Kidney glomerular epithelial cell (primary cell): ENCODE measurements at regions not wholly inside any gene's neighbourhood (a gene's known extent, or its start where the extent isn't known, plus 50 kb on each side); places are given as distances from the start of the nearest gene placed in this dataset.
"Not testable (repeated sequence)": the region's sequence is repeated elsewhere in the genome, so short reads cannot be mapped to it uniquely, and the experiment has no call there.

Experiments used
- DNase-seq: peaks from one replicate; lab custom pipeline; 2025; lab: John Stamatoyannopoulos, UW

DNA sequence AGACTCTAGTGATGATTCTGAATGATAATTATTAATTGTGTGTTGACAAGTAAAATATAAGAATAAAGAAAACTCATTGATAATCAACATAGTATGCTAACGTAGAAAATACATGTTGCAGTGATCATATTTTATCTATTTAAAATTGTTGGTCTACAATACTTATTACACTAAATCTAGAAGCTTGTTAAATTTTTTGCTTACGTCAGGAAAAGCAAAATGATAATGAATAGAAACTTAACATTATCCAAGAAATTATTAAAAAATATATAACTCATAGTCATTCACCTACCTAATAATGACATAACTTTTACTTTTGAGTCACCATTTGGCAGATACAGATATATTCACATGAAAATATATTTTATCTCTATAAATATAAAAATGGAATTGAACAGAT lies 984.1 kb downstream of the PLOD2 start:
- DNase-seq, result no peak

DNA sequence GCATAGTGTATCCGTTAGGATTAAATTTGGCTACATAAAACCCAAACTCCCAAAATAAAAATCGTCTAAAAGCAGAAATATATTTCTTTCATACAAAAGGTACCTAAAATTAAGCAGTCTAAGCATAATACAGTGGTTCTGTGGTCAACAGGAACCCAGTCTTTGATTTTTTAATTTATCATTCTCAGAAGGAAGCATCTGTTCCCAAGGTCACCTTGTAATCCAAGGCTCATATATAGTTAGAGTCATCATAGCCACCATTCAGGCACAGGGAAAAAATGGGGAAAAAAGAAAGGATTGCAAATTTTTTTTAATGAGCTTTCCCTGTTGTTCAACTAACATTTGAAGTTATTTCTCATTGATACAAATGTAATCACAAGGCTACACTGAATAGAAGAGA lies 983.2 kb downstream of the PLOD2 start:
- no peak for DNase-seq

DNA sequence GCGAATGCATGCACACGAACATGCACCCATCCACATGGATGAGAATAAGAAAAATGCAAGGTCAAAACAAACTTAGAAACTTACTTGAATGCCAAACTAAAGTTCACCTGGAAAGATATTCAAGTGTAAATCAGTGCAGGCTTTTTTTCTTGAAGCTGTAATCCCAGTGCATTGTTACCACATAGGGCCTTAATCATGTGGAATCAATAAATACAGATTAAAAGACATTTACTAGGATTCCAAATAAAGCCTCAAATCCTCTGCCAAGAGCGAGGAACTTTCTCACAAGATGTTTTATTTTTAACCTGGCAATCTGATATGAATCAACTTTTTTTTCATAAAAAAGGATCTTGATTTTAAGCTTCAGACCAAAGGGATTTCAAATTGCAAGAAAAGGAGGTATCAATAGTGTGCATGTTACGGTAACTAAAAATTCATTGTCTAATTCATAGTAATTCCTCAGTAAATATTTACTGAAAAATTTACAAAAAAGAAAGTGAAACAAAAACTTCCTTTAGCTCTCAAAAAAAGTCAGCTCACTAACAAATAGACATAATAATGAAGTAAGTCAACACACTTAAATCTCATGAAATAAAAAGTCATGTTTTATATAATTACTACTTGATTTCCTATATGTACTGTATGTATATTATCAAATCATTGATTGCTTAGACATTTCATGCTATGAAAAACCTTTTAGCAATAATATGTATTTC lies 978.6 kb downstream of the PLOD2 start:
- no peak for DNase-seq

DNA sequence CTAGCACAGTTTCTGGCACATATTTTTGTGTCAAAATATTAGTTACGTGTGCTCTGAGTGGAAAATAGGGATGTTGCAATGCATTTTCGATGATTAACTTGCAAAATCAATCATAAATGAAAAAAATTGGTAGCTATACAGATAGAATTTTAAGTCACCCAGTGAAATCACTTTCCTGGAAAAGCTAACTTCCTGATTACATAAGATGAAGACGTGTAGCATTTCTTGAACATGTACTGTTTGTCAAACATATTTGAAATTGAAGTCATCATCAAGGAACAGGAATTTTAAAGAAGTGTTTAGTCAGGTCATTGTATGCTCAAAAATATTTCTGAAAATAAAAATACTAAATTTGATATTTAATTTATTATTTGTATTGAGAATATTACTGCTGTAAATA lies 977.7 kb downstream of the PLOD2 start:
- DNase-seq, result no peak

DNA sequence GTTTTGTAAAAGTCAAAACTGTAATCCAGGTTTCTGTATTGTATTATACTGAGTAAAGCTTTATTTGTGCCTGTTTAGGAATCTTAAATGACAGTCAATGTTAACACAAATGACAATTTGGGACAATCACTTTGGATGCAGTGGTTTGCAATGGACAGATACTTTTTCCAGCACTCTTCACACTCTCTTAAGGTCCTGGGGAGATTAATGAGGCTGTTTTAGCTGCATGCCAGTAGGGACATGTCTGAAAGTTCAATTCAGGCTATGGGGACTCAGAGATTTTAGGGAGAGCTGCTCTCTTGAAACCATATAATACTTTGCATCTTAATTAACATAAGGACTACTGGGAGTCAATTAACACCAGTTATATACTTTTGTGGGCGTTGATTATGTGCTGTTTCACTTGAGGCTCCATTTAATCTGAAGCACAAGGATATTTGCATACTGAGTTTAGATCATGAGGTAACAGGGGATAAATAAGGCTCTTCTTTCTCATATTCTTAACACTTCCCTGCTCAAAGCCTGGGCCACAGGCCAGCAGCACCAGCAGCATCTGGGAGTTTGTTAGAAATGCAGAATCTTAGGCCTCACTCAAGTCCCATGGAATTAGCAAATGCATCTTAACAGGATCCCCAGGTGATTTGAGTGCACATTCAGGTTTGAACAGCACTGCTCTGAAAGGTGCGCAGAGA lies 972.8 kb downstream of the PLOD2 start:
- DNase-seq, result no peak

DNA sequence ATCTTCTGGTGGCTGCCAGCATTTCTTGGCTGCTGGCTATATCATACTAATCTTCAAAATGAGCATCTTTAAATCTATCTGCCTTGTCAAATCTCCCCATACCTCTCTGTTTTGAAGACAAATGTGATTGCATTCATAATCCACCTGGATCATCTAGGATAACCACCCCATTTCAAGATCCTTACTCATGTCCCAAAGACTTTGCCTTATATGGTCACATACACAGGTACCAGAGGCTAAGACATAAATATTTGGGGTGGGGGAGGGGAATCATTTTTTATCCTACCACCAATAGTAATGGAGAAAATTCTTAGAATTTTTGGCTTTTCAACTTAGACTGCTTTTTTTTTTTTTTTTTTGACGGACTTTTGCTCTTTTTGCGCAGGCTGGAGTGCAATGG lies 970.8 kb downstream of the PLOD2 start:
- DNase-seq, result no peak

DNA sequence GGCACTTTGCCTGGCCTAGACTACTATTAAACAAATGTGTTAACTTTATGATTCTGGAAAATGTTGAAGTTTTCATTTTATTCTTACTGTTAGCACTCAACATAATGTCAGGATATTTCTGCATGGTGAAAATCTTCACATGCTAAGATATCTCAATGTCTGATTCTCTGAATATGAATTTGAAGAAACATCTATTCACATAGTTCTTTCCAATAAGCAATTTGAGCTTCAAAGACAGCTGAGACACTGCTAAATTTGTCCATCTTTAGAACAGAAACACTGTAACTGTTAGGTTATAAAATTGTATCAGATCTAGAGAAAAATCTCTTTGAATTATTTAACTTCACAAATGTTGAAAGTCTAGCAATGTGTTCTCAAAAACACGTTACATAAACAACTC lies 970.2 kb downstream of the PLOD2 start:
- DNase-seq, result no peak

DNA sequence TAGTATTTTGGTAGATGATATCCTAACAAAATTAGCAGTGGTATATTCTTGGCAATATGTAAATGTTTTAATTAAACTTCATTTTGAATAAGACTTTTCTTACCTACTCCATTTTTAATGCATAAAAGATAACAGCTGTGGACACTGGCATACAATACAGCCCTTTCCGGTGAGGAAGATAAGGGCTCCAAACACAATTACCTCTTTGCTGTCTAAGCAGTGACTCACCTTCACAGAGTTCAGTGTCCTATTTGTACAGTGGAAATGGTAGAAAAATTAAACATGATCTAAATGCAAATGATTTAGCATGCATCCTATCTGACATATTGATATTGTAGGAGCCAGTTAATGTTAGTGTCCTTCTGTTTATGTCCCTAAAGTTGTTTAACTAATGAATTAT lies 969.4 kb downstream of the PLOD2 start:
- DNase-seq, result no peak

DNA sequence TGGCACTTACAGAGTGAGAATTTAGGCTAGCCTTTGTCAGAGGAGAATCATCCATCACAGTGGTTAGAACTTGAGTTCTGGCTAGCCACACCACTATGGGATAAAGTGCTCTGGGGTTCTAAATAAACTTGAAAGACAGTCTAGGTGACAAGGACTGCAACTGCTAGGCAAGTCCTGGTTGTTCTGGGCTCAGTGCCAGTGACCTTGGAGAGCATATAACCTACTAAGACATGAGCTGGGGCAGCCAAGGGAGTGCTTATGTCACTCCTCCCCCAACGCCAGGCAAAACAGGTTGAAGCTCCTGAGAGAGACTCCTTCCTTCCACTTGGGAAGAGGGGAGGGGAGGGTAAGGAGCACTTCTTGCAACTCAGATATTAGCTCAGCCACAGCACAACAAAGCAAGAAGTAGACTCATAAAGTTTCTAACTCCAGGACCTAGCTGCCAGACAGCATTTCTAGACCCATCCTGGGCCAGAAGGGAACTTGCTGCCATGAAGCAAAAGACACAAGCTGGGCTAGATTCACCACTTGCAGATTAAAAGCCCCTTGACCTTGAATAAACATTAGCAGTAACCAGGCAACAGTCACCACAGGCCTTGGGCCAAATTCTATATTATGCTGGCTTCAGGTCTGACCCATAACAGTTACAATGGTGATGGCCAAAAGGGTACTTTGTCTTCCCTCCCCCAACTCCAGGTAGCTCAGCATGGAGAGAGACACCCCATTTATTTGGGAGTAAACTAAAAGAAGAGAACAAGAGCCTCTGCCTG lies 963.7 kb downstream of the PLOD2 start:
- DNase-seq, result no peak

DNA sequence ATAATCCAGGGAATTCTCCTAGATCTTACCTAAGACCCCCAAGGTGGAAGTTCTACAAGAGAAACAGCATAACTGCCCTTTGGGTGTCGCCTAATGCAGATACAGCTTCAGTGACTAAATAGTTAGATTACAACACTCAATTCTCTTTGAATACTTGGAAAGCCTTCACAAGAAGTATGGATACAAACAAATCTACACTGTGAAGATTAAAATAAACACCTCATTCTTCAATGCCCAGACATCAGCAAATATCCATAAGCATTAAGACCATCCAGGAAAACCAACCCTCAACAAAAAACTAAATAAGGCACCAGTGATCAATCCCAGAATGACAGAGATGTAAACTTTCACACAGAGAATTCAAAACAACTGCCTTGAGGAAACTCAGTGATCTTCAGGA lies 963.2 kb downstream of the PLOD2 start:
- no peak for DNase-seq

DNA sequence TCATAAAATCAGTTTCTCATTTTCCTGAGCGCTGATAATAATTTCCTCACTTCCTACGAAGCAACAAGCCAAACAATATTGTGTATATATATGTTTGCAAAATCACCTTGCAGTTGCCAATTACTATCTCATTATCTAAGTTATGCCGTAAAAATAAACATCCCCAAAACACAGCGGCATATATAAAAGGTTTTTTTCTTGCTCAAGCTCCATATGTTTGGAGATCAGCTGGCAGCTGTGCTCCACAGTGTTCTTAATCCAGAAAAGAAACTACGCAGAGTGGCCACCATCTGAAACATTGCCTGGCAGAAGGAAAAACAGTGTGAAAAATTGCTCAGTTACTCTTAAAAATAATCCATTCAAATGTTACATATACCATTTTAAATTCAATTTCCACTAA lies 951.4 kb downstream of the PLOD2 start:
- no peak for DNase-seq

DNA sequence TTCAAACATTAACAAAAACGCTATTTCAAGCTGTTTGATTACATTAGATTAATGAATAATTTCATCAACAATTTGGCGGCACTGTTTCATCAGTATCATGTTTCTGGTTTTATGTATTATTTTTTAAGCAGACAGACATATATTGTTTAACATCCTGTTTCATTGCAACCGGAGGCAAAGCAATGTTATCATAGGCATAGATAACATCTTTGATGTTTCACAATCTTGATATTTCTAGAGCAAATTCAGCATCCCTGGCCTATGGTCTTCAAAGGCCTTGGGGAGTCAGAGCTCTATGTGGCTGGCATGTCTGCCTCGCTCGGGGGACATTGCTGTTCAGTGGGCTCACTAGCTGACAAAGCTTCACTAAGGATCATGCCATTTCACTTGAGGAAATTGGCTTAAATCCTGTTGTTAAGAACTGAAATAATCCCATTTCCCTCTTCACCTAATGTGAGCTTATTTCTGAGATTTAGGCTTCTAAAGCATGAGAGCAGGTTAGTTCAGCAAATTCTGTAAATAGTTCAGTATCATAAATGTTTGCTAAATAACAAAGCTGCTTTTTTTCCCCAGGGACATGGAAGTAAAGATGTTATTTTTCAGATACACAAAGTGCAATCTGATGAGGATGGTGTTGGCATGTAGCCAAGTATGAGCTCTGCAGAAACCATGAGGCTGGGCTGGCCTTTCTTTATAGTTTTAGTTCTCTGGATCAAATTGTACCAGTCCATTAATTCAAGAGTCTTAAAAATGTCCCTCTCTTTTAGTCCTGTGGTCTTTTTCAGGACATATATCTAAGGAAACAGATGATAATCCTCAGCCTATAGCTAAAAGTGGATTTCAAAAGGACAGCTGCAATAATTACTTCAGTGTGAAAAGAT lies 941.4 kb downstream of the PLOD2 start:
- no peak for DNase-seq

DNA sequence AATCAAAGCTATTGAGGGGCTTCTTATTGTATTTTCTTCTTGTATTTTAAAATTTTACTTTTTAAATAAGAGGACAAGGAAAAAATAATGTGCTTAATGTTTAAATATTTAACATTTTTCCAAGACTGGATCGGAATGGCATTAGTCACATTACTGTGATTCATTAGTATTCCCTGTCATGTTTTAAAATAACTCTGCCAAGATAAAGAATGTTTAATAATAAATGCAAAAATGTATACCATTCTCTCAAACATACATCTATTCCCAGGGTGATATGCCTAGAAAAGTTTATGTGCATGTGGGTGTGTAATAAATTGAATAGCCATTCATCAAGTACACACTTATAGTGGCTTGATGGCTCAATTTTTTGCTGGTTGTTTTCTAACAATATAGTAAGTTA lies 936.1 kb downstream of the PLOD2 start:
- no peak for DNase-seq

DNA sequence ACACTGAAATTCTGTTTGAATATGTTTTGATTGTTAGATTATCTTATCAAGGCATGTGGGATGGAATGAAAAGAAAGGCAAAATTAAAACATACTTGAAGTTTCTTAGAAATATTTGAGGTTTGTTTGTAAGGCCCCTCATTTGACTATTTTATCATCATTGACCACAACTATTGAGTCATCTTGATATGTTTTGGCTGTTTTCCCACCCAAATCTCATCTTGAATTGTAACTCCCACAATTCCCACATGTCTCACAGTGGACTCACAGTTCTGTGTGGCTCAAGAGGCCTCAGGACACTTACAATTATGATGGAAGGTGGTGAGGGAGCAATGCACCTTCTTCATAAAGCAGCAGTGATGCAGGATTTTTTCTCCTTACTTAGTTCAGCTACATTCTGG lies 917.1 kb downstream of the PLOD2 start:
- DNase-seq, result peak; percentile 83

DNA sequence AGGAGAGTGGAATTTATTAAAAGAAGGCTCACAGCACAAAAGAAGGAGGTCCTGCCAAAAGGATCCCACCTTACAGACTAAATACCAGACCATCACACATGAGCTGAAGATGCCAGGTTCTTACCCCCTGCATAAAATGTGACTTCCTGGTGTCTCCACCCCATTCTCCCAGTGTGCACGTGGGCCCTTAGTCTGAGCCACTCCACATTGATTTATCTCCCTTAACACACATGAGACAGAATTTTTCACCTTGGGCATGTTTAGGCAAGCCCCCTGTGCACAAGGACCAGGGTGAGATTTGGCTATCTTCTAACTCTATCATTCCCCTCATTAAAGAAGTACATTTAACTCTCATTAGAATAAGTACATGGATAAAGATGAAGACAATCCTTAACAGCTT lies 916.7 kb downstream of the PLOD2 start:
- DNase-seq, result no peak

DNA sequence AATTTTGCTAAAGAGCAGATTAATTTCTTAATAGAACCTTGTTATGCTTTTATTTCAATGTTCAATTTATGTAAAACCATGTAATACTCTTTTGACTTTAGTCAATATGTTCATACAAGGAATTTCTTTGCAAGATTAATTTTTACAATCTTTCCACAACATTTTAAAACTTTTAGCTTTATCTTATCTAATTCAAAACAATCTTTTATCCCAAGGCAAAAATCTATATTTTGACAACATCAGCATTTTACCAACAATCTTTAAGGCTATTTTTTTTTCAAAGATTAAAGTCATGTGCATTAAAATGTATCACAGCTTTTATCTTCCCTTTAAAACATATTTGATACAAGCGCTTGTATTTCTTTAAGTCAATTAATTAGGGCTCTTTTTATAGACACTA lies 914.7 kb downstream of the PLOD2 start:
- DNase-seq, result no peak

DNA sequence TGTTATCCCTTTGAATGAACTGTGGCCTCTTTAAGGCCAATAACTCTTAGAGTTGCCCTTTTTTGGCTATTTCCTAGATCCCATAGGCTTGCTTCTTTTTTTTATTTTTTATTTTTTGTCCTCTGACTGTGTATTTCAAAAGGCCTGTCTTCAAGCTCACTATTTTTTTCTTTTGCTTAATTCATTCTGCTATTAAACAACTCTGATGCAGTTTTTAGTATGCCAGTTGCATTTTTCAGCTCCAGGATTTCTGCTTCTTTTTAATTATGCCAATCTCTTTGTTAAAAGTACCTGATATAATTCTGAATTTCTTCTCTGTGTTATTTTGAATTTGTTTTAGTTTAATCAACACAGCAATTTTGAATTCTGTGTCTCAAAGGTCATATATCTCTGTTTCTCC lies 912.1 kb downstream of the PLOD2 start:
- DNase-seq, result no peak

DNA sequence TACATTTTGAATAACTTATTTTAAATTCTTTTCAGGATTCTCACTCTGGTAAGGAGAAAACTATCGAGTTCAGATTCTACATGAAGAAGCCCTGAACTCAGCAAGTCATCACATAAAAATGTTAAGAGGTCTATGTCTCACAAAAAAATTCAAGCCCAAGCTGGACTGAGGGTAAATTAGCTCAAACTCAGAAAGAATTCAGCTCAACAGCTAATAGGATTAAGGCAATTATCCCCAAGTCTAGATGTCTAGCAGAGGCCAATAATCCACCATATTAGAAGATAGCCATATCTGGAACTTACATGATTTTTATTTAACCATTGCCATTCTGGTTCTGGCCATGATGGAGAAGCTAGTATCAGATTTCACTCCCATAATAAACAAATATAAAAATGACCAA lies 909.7 kb downstream of the PLOD2 start:
- DNase-seq, result no peak

DNA sequence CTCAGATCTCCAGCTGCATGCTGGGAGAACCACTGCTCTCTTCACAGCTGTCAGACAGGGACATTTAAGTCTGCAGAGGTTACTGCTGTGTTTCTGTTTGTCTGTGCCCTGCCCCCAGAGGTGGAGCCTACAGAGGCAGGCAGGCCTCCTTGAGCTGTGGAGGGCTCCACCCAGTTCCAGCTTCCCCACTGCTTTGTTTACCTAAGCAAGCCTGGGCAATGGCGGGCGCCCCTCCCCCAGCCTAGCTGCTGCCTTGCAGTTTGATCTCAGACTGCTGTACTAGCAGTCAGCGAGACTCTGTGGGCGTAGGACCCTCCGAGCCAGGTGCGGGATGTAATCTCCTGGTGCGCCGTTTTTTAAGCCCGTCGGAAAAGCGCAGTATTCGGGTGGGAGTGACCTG lies 903.0 kb downstream of the PLOD2 start:
- not testable (repeated sequence) for DNase-seq

DNA sequence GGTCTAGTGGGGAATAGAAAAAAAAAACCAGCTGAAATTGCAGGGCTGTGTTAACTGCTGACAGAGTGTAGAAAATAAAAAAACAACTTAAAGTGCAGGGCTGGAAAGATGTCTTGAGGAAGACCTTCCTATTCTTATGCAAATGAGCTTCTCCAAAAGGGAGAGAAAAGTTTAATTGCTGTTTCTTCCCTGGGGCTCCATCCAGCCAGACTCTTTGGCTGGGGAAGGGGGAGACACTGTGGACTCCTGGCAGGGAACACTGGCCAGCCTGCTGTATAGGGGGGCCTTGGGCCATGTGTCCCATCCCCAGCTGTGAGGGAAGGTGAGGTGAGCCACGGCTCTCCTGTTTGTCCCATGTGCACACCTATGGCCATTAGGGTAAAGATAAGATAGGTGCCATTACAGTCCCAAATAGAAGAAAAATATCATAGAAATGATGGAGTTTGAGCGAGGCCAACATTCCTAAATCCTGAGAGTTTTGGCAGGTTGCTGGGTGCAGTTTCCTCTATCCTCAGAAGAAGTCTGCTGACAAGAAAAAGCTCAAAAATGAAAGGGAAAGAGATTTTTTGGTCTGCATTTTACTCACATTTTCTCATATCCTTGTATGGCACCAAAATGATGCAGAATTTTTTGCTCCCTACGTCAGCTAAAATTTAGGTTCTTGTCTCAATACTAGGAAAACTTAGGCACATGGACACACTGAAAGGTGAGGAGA lies 901.7 kb downstream of the PLOD2 start:
- no peak for DNase-seq

DNA sequence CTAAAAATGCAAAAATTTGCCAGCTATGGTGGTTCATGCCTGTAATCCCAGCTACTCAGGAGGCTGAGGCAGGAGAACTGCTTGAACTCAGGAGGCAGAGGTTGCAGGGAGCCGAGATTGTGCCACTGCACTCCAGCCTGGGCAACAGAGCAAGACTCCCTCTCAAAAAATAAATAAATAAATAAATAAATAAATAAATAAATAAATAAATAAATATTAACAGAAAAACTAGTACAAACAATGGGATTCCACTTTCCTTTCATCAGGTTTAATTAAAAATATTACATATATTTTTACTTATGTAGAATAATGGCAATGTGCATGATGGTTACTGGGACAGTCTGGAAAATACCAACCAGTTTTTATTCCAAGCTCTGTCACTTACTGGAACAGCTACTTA lies 897.5 kb downstream of the PLOD2 start:
- not testable (repeated sequence) for DNase-seq

DNA sequence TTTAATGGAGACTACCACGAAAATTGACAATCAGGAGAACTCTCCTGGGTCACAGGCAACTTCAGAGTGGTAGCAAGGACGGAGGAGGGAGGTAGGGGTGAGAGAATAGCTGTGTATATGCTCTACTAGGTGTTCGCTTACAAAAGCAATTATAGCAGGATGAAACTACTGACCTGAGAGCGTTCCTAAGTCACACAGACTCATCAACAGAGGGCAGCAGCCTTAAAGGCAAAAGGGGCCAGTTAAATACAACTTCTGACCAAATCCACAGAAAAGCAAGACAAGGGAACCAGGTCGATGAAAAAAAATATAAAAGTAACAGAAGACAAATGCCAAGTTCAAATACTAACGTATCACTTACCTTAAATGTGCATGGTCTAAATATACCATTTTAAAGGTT lies 894.6 kb downstream of the PLOD2 start:
- DNase-seq, result no peak
